SK-N-SH treated with all-trans-retinoic acid at 6 μM for 48 hours (cell line): ENCODE measurements at regions not wholly inside any gene's neighbourhood (a gene's known extent, or its start where the extent isn't known, plus 50 kb on each side); places are given as distances from the start of the nearest gene placed in this dataset.

Experiments used
- ATAC-seq: fragments of 200-7000 bp; cut with Tn5 transposase; 3 replicates; pipeline ENCODE4 v1.9.1; 2020; ENCODE audit warnings: mild to moderate bottlenecking, moderate library complexity
- ARNTL ChIP-seq: fragments of 450-650 bp; formaldehyde crosslinking; IDR thresholded peaks from 2 replicates; pipeline ENCODE4 v1.5.0; 2020; ENCODE audit warnings: low read depth, mild to moderate bottlenecking, moderate library complexity, borderline replicate concordance
- CSDC2 ChIP-seq: fragments of 250-450 bp; sonication (Bioruptor Pico); IDR thresholded peaks from 2 replicates; pipeline ENCODE4 v1.5.0; 2020; ENCODE audit warnings: mild to moderate bottlenecking, moderate library complexity
- CSRNP3 ChIP-seq: fragments of 250-450 bp; sonication (Bioruptor Pico); IDR thresholded peaks from 2 replicates; pipeline ENCODE4 v1.5.1; 2021; ENCODE audit warnings: mild to moderate bottlenecking, moderate library complexity
- ESRRG ChIP-seq: fragments of 250-450 bp; sonication (Bioruptor Pico); IDR thresholded peaks from 2 replicates; pipeline ENCODE4 v1.6.1; 2021; ENCODE audit warnings: mild to moderate bottlenecking
- GLIS3 ChIP-seq: fragments of 250-450 bp; sonication (Bioruptor Pico); IDR thresholded peaks from 2 replicates; pipeline ENCODE4 v1.5.0; 2020; ENCODE audit warnings: mild to moderate bottlenecking, moderate library complexity
- ISL1 ChIP-seq: fragments of 250-450 bp; sonication (Bioruptor Pico); IDR thresholded peaks from 2 replicates; pipeline ENCODE4 v2.1.2; 2022; ENCODE audit warnings: mild to moderate bottlenecking, moderate library complexity
- PATZ1 ChIP-seq: fragments of 250-450 bp; sonication (Bioruptor Pico); IDR thresholded peaks from 2 replicates; pipeline ENCODE4 v1.8.0; 2020; ENCODE audit warnings: mild to moderate bottlenecking, moderate library complexity, borderline replicate concordance
- POU6F1 ChIP-seq: fragments of 250-450 bp; sonication (Bioruptor Pico); IDR thresholded peaks from 2 replicates; pipeline ENCODE4 v1.8.0; 2021; ENCODE audit warnings: low read depth, mild to moderate bottlenecking, moderate library complexity, borderline replicate concordance
- PPARA ChIP-seq: fragments of 250-450 bp; sonication (Bioruptor Pico); IDR thresholded peaks from 2 replicates; pipeline ENCODE4 v1.5.0; 2020; ENCODE audit warnings: mild to moderate bottlenecking, borderline replicate concordance
- RARB ChIP-seq: fragments of 250-450 bp; sonication (Bioruptor Pico); IDR thresholded peaks from 2 replicates; pipeline ENCODE4 v1.8.0; 2021; ENCODE audit warnings: mild to moderate bottlenecking, moderate library complexity
- TCF4 ChIP-seq: fragments of 250-450 bp; sonication (Bioruptor Pico); IDR thresholded peaks from 2 replicates; pipeline ENCODE4 v1.8.0; 2021; ENCODE audit warnings: mild to moderate bottlenecking, moderate library complexity, borderline replicate concordance
- TSHZ2 ChIP-seq: fragments of 250-450 bp; sonication (Bioruptor Pico); IDR thresholded peaks from 2 replicates; pipeline ENCODE4 v1.5.0; 2020; ENCODE audit warnings: mild to moderate bottlenecking, moderate library complexity
- ZC3H10 ChIP-seq: fragments of 250-450 bp; sonication (Bioruptor Pico); IDR thresholded peaks from 2 replicates; pipeline ENCODE4 v1.5.1; 2021; ENCODE audit warnings: mild to moderate bottlenecking, moderate library complexity
- ZFP3 ChIP-seq: fragments of 250-450 bp; sonication (Bioruptor Pico); IDR thresholded peaks from 2 replicates; pipeline ENCODE4 v1.5.0; 2020; ENCODE audit warnings: mild to moderate bottlenecking, moderate library complexity
- ZFP30 ChIP-seq: fragments of 450-650 bp; formaldehyde crosslinking; IDR thresholded peaks from 2 replicates; pipeline ENCODE4 v1.5.0; 2022; ENCODE audit warnings: mild to moderate bottlenecking, moderate library complexity
- ZNF565 ChIP-seq: fragments of 450-650 bp; formaldehyde crosslinking; conservative IDR thresholded peaks from 2 replicates; pipeline ENCODE4 v1.5.0; 2020; ENCODE audit warnings: low read depth, mild to moderate bottlenecking, moderate library complexity
- ZNF70 ChIP-seq: fragments of 450-650 bp; formaldehyde crosslinking; IDR thresholded peaks from 2 replicates; pipeline ENCODE4 v1.5.0; 2020; ENCODE audit warnings: mild to moderate bottlenecking, moderate library complexity
- ZNF8 ChIP-seq: fragments of 450-650 bp; formaldehyde crosslinking; IDR thresholded peaks from 2 replicates; pipeline ENCODE4 v1.5.0; 2020; ENCODE audit warnings: mild to moderate bottlenecking, moderate library complexity

- ATAC-seq = no peak
- no peak for TF ChIP-seq ESRRG (CRISPR knock-in tag)
- TF ChIP-seq TCF4 (CRISPR knock-in tag) = no peak
- TF ChIP-seq ZFP3 (CRISPR knock-in tag) = no peak
- TF ChIP-seq ZNF565 (CRISPR knock-in tag) = no peak
- no peak for TF ChIP-seq ZNF70
Measured at GRCh38 chr20:21020659-21021471, 85.3 kb downstream of the LINC00237 start.

- TF ChIP-seq CSRNP3 (CRISPR knock-in tag) = no peak
- no peak for TF ChIP-seq GLIS3 (CRISPR knock-in tag)
- no peak for TF ChIP-seq PATZ1
- TF ChIP-seq ESRRG (CRISPR knock-in tag) = no peak
- no peak for TF ChIP-seq ZFP30 (CRISPR knock-in tag)
- no peak for TF ChIP-seq TSHZ2
- no peak for TF ChIP-seq ZNF70
- no peak for TF ChIP-seq ZFP3 (CRISPR knock-in tag)
- no peak for TF ChIP-seq POU6F1 (CRISPR knock-in tag)
- no peak for TF ChIP-seq ZC3H10 (CRISPR knock-in tag)
- no peak for TF ChIP-seq ISL1
- no peak for TF ChIP-seq ZNF8
- TF ChIP-seq PPARA (CRISPR knock-in tag) = no peak
- no peak for TF ChIP-seq ARNTL (CRISPR knock-in tag)
- no peak for ATAC-seq
Measured at GRCh38 chr20:21019814-21020658, 86.1 kb downstream of the LINC00237 start.

GRCh38 chr20:21019468-21019813 lies 86.7 kb downstream of the LINC00237 start:
- no peak for ATAC-seq
- TF ChIP-seq RARB (no peak), CSRNP3 (CRISPR knock-in tag) (no peak), GLIS3 (CRISPR knock-in tag) (no peak), CSDC2 (CRISPR knock-in tag) (no peak)
